Endothelial cell (in vitro differentiated cells): ENCODE measurements at regions not wholly inside any gene's neighbourhood (a gene's known extent, or its start where the extent isn't known, plus 50 kb on each side); places are given as distances from the start of the nearest gene placed in this dataset.

Experiments
- DNase-seq: peaks from one replicate; pipeline ENCODE4 v3.0.0; 2021; ENCODE audit warnings: low spot score
- H3K27ac Mint-ChIP-seq: one replicate; pipeline ENCODE4 v1.8.0; 2021; ENCODE audit warnings: mixed read lengths, inconsistent platforms; ENCODE audit not compliant: unreplicated experiment
- H3K27me3 Mint-ChIP-seq: one replicate; pipeline ENCODE4 v1.8.0; 2021; ENCODE audit warnings: mild to moderate bottlenecking, moderate library complexity, mixed read lengths, inconsistent platforms; ENCODE audit not compliant: unreplicated experiment
- H3K36me3 Mint-ChIP-seq: one replicate; pipeline ENCODE4 v1.8.0; 2021; ENCODE audit warnings: mild to moderate bottlenecking, low read depth, mixed read lengths, inconsistent platforms; ENCODE audit not compliant: unreplicated experiment
- H3K4me1 Mint-ChIP-seq: one replicate; pipeline ENCODE4 v1.8.0; 2021; ENCODE audit warnings: mild to moderate bottlenecking, mixed read lengths, inconsistent platforms; ENCODE audit not compliant: unreplicated experiment
- H3K4me3 Mint-ChIP-seq: one replicate; pipeline ENCODE4 v1.8.0; 2021; ENCODE audit warnings: mild to moderate bottlenecking, mixed read lengths, inconsistent platforms; ENCODE audit not compliant: unreplicated experiment
- H3K9me3 Mint-ChIP-seq: one replicate; pipeline ENCODE4 v1.8.0; 2021; ENCODE audit warnings: mixed read lengths, inconsistent platforms; ENCODE audit not compliant: unreplicated experiment
- TF ChIP-seq, protein P1 (sequence below): fragments of 200-600 bp; sonication (generic); IDR thresholded peaks from one replicate; pipeline ENCODE4 v1.5.0; 2021; ENCODE audit warnings: antibody characterized with exemption; ENCODE audit not compliant: unreplicated experiment

- no peaks in the 10 kb centered on the region for H3K4me1 Mint-ChIP-seq
- TF ChIP-seq, protein P1, sequence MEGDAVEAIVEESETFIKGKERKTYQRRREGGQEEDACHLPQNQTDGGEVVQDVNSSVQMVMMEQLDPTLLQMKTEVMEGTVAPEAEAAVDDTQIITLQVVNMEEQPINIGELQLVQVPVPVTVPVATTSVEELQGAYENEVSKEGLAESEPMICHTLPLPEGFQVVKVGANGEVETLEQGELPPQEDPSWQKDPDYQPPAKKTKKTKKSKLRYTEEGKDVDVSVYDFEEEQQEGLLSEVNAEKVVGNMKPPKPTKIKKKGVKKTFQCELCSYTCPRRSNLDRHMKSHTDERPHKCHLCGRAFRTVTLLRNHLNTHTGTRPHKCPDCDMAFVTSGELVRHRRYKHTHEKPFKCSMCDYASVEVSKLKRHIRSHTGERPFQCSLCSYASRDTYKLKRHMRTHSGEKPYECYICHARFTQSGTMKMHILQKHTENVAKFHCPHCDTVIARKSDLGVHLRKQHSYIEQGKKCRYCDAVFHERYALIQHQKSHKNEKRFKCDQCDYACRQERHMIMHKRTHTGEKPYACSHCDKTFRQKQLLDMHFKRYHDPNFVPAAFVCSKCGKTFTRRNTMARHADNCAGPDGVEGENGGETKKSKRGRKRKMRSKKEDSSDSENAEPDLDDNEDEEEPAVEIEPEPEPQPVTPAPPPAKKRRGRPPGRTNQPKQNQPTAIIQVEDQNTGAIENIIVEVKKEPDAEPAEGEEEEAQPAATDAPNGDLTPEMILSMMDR = no peak
- no peaks in the 10 kb centered on the region for H3K27me3 Mint-ChIP-seq
- no peak for DNase-seq
- H3K9me3 Mint-ChIP-seq = no peaks in the 10 kb centered on the region
- H3K27ac Mint-ChIP-seq = no peak overlapping the region
- no peak overlapping the region for H3K4me3 Mint-ChIP-seq
- no peaks in the 10 kb centered on the region for H3K36me3 Mint-ChIP-seq
Measured at GRCh38 chr6:133682506-133683307, 206.2 kb upstream of the TCF21 start.

GRCh38 chr6:133683308-133683580 lies 205.7 kb upstream of the TCF21 start:
- TF ChIP-seq, protein P1 = no peak
- no peak overlapping the region for H3K27ac Mint-ChIP-seq
- H3K27me3 Mint-ChIP-seq = no peaks in the 10 kb centered on the region
- H3K36me3 Mint-ChIP-seq = no peaks in the 10 kb centered on the region
- H3K4me3 Mint-ChIP-seq = no peak overlapping the region
- H3K4me1 Mint-ChIP-seq = no peaks in the 10 kb centered on the region
- no peaks in the 10 kb centered on the region for H3K9me3 Mint-ChIP-seq
- no peak for DNase-seq

DNA sequence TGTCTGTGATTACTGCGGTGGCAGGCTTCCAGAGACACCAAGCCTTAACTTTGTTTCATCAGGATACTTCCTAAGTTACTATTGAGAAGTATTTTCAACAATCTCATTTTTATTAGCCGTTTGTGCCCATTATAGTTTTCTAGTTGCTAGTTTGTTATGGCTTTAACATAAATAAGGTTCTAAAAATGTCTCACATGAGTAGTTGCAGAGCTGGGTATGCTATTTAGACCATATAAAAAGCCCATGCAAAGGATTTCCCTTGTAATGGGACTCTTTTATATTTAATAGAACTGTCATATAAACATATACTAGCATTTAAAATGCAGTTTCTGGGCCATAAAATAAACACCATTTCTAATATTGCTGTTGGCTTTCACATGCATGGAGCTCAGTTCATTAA lies 205.3 kb upstream of the TCF21 start:
- DNase-seq = no peak
- Mint-ChIP-seq H3K36me3 (no peaks in the 10 kb centered on the region), H3K27ac (no peak overlapping the region), H3K27me3 (no peaks in the 10 kb centered on the region), H3K4me1 (no peaks in the 10 kb centered on the region), H3K9me3 (no peaks in the 10 kb centered on the region), H3K4me3 (no peak overlapping the region)
- TF ChIP-seq, protein P1 = no peak

DNA sequence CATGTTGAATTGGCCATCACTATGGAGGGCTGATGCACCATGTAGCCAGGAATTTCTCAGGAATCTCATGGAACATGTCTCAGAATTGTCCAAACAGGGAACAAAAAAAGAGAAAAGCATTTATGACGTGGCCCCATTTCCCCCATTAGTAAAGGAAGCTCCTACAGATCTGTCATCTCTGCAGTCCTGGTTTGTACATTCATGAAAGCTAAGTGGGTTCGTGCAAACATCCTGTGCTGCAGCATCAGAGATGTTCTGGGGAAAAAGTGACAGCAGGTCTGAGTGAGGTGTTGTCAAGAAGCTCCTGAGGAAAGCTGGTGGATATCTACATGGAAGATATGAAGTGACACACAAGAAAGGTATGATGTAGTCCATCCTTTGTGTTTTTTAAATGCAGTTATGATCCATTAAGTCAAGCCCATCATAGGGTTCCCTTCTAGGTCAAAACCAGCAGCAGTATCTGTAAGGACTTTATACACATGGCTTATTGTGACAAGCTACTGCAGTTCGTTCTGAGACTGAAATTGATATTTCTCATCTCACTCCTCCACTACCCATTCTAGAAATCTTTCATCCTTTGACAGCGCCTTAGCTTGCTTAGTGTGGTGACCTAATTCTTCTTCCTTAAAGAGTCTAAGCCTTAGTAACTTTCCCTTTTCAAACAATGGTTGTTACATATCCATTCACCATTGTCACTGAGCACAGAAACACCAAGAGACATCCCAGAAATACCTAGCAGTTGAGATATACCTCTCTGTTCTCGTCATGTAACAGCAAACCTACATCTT lies 200.0 kb upstream of the TCF21 start:
- no peaks in the 10 kb centered on the region for H3K4me1 Mint-ChIP-seq
- no peak overlapping the region for H3K4me3 Mint-ChIP-seq
- DNase-seq = no peak

GRCh38 chr6:133689863-133690262 lies 199.1 kb upstream of the TCF21 start:
- DNase-seq = no peak
- Mint-ChIP-seq H3K4me3 (no peak overlapping the region), H3K4me1 (no peaks in the 10 kb centered on the region), H3K27ac (no peak overlapping the region), H3K36me3 (no peaks in the 10 kb centered on the region), H3K27me3 (peaks cover 2% of the 10 kb centered on the region), H3K9me3 (no peaks in the 10 kb centered on the region)
- TF ChIP-seq, protein P1 = no peak

More for the DNA sequence above, 200.0 kb upstream of the TCF21 start:
- no peaks in the 10 kb centered on the region for H3K9me3 Mint-ChIP-seq
- peaks cover 2% of the 10 kb centered on the region for H3K27me3 Mint-ChIP-seq
- H3K36me3 Mint-ChIP-seq = no peaks in the 10 kb centered on the region
- TF ChIP-seq, protein P1 = no peak
- no peak overlapping the region for H3K27ac Mint-ChIP-seq
